HepG2 (cell line): ENCODE measurements at regions not wholly inside any gene's neighbourhood (a gene's known extent, or its start where the extent isn't known, plus 50 kb on each side); places are given as distances from the start of the nearest gene placed in this dataset.

Experiments used
- ATAC-seq: fragments of 200-7000 bp; cut with Tn5 transposase; 3 replicates; pipeline ENCODE4 v1.9.1; 2020; ENCODE audit warnings: mild to moderate bottlenecking, moderate library complexity
- BruUV-seq: library from RNA; stranded (reverse); fragments of 400-500 nt; replicated peaks from 2 replicates; lab custom pipeline; 2021; lab: Mats Ljungman, UMichigan
- CTCF ChIA-PET: fragments of 300-600 bp; formaldehyde crosslinking; extraction: SDS; loops from one replicate; lab custom pipeline; 2021; ENCODE audit warnings: low total read pairs, inconsistent platforms, low intra/inter-chr PET ratio; lab: Yijun Ruan, JAX
- POLR2A ChIA-PET: fragments of 350-600 bp; sonication (Branson Sonifier 250); formaldehyde crosslinking; loops from one replicate; lab custom pipeline; 2020; ENCODE audit warnings: antibody characterized with exemption, inconsistent platforms; lab: Yijun Ruan, JAX
- DNase-seq: peaks from one replicate; pipeline ENCODE4 v3.0.0-alpha.2; 2015; ENCODE audit warnings: low spot score
- FAIRE-seq: peaks from 3 replicates; lab custom pipeline; 2011; peaks lifted over from hg19 to GRCh38; lab: Jason Lieb, UNC
- H2AFZ ChIP-seq: one replicate; pipeline ENCODE4 v1.6.1; 2011; ENCODE audit warnings: low read length, inconsistent platforms
- H3K27ac ChIP-seq: fragments of 300-600 bp; 3 replicates; pipeline ENCODE4 v1.8.0; 2011; ENCODE audit warnings: mixed run types, mild to moderate bottlenecking, mixed read lengths, low read length, inconsistent platforms; ENCODE audit not compliant: insufficient read depth; ENCODE audit errors: extremely low read length
- H3K27me3 ChIP-seq, 2 experiments: fragments of 200-600 bp in 1 of 2; 2 replicates in 1 of 2; 3 replicates in 1 of 2; pipeline versions ENCODE4 v1.6.0 to v1.8.0; 2011; ENCODE audit warnings: low read length in 2 of 2, mild to moderate bottlenecking in 2 of 2, moderate library complexity in 2 of 2, inconsistent platforms in 1 of 2; ENCODE audit not compliant: insufficient read depth in 2 of 2, control insufficient read depth in 1 of 2
- H3K36me3 ChIP-seq, 2 experiments: fragments of 200-600 bp in 1 of 2; replicated peaks in 1 of 2; 2 replicates in 1 of 2; 3 replicates in 1 of 2; pipeline versions ENCODE4 v1.5.1 to v1.8.0; 2011; ENCODE audit warnings: low read length in 2 of 2, inconsistent platforms in 1 of 2; ENCODE audit not compliant: insufficient read depth in 2 of 2, control insufficient read depth in 1 of 2
- H3K4me1 ChIP-seq: 2 replicates; pipeline ENCODE4 v1.5.1; 2012; ENCODE audit warnings: low read length, inconsistent platforms; ENCODE audit not compliant: insufficient read depth
- H3K4me2 ChIP-seq: 2 replicates; pipeline ENCODE4 v1.6.0; 2011; ENCODE audit warnings: low read depth, low read length, inconsistent platforms
- H3K4me3 ChIP-seq, 3 experiments: fragments of 200-600 bp in 1 of 3; sonication (generic), shearing (Covaris generic) in 1 of 3; replicated peaks in 1 of 3; 2 replicates each; pipeline ENCODE4 v1.5.1; 2011 to 2016; ENCODE audit warnings: low read length in 3 of 3, inconsistent platforms in 2 of 3, low read depth in 2 of 3, mild to moderate bottlenecking in 2 of 3, control low read depth in 1 of 3, mixed read lengths in 1 of 3; ENCODE audit not compliant: insufficient read depth in 1 of 3
- H3K79me2 ChIP-seq: one replicate; pipeline ENCODE4 v1.6.1; 2011; ENCODE audit warnings: low read length, inconsistent platforms; ENCODE audit not compliant: insufficient read depth
- H3K9ac ChIP-seq: 2 replicates; pipeline ENCODE4 v1.6.0; 2011; ENCODE audit warnings: mild to moderate bottlenecking, low read depth, low read length, inconsistent platforms; ENCODE audit not compliant: insufficient read depth
- H3K9me3 ChIP-seq: 2 replicates; pipeline ENCODE4 v1.5.1; 2012; ENCODE audit warnings: mild to moderate bottlenecking, low read length
- H4K20me1 ChIP-seq: 2 replicates; pipeline ENCODE4 v1.6.0; 2011; ENCODE audit warnings: inconsistent platforms, mild to moderate bottlenecking, low read length, moderate library complexity; ENCODE audit not compliant: insufficient read depth
- HMGXB3 ChIP-seq: sonication (generic); formaldehyde crosslinking; IDR thresholded peaks from 2 replicates; pipeline ENCODE4 v1.4.0; 2020; ENCODE audit warnings: missing genetic modification reagents, borderline replicate concordance
- MXD1 ChIP-seq: sonication (generic); formaldehyde crosslinking; IDR thresholded peaks from 2 replicates; pipeline ENCODE4 v1.4.0; 2020; ENCODE audit warnings: mild to moderate bottlenecking, missing genetic modification reagents
- MXI1 ChIP-seq: IDR thresholded peaks from 3 replicates; pipeline ENCODE4 v1.6.1; 2012; ENCODE audit warnings: low read depth, low read length, inconsistent platforms, borderline replicate concordance
- POLR2G ChIP-seq: fragments of 200-400 bp; formaldehyde crosslinking; IDR thresholded peaks from 2 replicates; pipeline ENCODE4 v1.6.1; 2018; ENCODE audit warnings: mild to moderate bottlenecking, low read depth, low read length, moderate library complexity
- REL ChIP-seq: sonication (generic); formaldehyde crosslinking; conservative IDR thresholded peaks from 2 replicates; pipeline ENCODE4 v1.8.0; 2022; ENCODE audit warnings: mild to moderate bottlenecking, missing genetic modification reagents, moderate library complexity
- RFX3 ChIP-seq: IDR thresholded peaks from 2 replicates; pipeline ENCODE4 v1.6.1; 2016; ENCODE audit warnings: missing biosample characterization, missing genetic modification reagents
- SNAPC2 ChIP-seq: sonication (generic); formaldehyde crosslinking; IDR thresholded peaks from 2 replicates; pipeline ENCODE4 v1.8.1; 2022; ENCODE audit warnings: mild to moderate bottlenecking, missing genetic modification reagents
- STAG1 ChIP-seq: sonication (generic); formaldehyde crosslinking; IDR thresholded peaks from 2 replicates; pipeline ENCODE4 v1.4.0; 2020; ENCODE audit warnings: missing genetic modification reagents
- TBX3 ChIP-seq: fragments of 450-650 bp; IDR thresholded peaks from 2 replicates; pipeline ENCODE4 v1.6.1; 2017; ENCODE audit warnings: antibody characterized with exemption, mild to moderate bottlenecking, inconsistent platforms, borderline replicate concordance
- TOPORS ChIP-seq: sonication (generic); formaldehyde crosslinking; IDR thresholded peaks from 2 replicates; pipeline ENCODE4 v1.8.0; 2023; ENCODE audit warnings: mild to moderate bottlenecking, missing genetic modification reagents
- ZNF232 ChIP-seq: sonication (generic); formaldehyde crosslinking; IDR thresholded peaks from 2 replicates; pipeline ENCODE4 v1.4.0; 2020; ENCODE audit warnings: missing genetic modification reagents, borderline replicate concordance
- ZNF343 ChIP-seq: sonication (generic); formaldehyde crosslinking; IDR thresholded peaks from 2 replicates; pipeline ENCODE4 v1.4.0; 2020; ENCODE audit warnings: mild to moderate bottlenecking, missing genetic modification reagents
- ZNF382 ChIP-seq: sonication (generic); formaldehyde crosslinking; IDR thresholded peaks from 2 replicates; pipeline ENCODE4 v1.5.0; 2020; ENCODE audit warnings: missing genetic modification reagents, mild to moderate bottlenecking, borderline replicate concordance
- WGBS: methylation state at CpG from one replicate; pipeline ENCODE4 v1.1.6; 2017; ENCODE audit warnings: low lambda C conversion rate; 5-methylcytosine and 5-hydroxymethylcytosine counted together
- in situ Hi-C: cut with HindIII; loops from 2 replicates; pipeline ENCODE4 v1.10.0; 2017; ENCODE audit warnings: low pct_unique_long_range_greater_than_20kb; ENCODE audit not compliant: extremely low pct_ligation_motif_present
- intact Hi-C: fragments of 100-400 bp; cut with micrococcal nuclease; formaldehyde crosslinking; loops from one replicate; pipeline ENCODE4 v1.10.0; 2022; ENCODE audit not compliant: unreplicated experiment
- TF ChIP-seq, protein P1 (sequence below): sonication (generic); formaldehyde crosslinking; IDR thresholded peaks from 2 replicates; pipeline ENCODE4 v1.5.1; 2020; ENCODE audit warnings: missing genetic modification reagents, mild to moderate bottlenecking, borderline replicate concordance
- TF ChIP-seq, protein P2 (sequence below): sonication (generic); formaldehyde crosslinking; IDR thresholded peaks from 2 replicates; pipeline ENCODE4 v1.5.0; 2020; ENCODE audit warnings: missing genetic modification reagents, mild to moderate bottlenecking, borderline replicate concordance

DNA sequence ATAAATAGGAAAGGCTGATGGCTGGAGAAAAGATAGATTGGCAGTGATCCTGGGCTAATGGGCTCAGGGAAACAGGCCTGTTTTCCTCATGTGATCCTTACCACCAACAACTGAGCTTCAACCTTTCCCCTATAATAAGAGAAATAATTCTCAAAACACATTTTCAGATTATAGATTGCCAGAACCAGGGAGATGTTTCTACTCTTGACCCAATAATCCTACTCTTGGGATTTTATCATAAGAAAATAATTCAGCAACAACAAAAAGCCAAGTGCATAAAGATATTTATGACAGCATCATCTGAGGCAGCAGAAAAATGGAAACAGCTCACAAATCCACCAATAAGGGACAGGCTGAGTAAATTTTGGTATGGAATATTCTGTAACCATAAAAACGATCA is 54.3 kb downstream of the ADM start:
- Histone ChIP-seq H3K4me3 (no peak overlapping the region), H3K9me3 (no peaks in the 10 kb centered on the region), H3K4me1 (no peaks in the 10 kb centered on the region), H3K9ac (no peak overlapping the region), H4K20me1 (no peaks in the 10 kb centered on the region), H3K27me3 (0 out of 5 replicates have a peak, but pooled peaks cover 0 to 1% of the 10 kb centered on the region in 2 experiments), H3K4me2 (no peak overlapping the region), H3K79me2 (no peaks in the 10 kb centered on the region), H3K27ac (no peak overlapping the region), H2AFZ (no peak overlapping the region), H3K36me3 (no peaks in the 10 kb centered on the region)
- POLR2A ChIA-PET, result interaction anchor here (0.8 kb wide), 1 partner anchor 33 kb away, joined by 3 read pairs; no protein-coding TSS in a partner anchor
- TF ChIP-seq ZNF232 (CRISPR knock-in tag) (no peak), RFX3 (CRISPR knock-in tag) (no peak), STAG1 (CRISPR knock-in tag) (no peak), POLR2G (no peak), ZNF382 (no peak), REL (no peak), TBX3 (no peak), HMGXB3 (CRISPR knock-in tag) (no peak), SNAPC2 (CRISPR knock-in tag) (no peak), ZNF343 (CRISPR knock-in tag) (no peak), MXI1 (no peak), TOPORS (CRISPR knock-in tag) (no peak), MXD1 (CRISPR knock-in tag) (no peak)
- TF ChIP-seq, protein P1, sequence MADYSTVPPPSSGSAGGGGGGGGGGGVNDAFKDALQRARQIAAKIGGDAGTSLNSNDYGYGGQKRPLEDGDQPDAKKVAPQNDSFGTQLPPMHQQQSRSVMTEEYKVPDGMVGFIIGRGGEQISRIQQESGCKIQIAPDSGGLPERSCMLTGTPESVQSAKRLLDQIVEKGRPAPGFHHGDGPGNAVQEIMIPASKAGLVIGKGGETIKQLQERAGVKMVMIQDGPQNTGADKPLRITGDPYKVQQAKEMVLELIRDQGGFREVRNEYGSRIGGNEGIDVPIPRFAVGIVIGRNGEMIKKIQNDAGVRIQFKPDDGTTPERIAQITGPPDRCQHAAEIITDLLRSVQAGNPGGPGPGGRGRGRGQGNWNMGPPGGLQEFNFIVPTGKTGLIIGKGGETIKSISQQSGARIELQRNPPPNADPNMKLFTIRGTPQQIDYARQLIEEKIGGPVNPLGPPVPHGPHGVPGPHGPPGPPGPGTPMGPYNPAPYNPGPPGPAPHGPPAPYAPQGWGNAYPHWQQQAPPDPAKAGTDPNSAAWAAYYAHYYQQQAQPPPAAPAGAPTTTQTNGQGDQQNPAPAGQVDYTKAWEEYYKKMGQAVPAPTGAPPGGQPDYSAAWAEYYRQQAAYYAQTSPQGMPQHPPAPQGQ, result no peak
- TF ChIP-seq, protein P2, sequence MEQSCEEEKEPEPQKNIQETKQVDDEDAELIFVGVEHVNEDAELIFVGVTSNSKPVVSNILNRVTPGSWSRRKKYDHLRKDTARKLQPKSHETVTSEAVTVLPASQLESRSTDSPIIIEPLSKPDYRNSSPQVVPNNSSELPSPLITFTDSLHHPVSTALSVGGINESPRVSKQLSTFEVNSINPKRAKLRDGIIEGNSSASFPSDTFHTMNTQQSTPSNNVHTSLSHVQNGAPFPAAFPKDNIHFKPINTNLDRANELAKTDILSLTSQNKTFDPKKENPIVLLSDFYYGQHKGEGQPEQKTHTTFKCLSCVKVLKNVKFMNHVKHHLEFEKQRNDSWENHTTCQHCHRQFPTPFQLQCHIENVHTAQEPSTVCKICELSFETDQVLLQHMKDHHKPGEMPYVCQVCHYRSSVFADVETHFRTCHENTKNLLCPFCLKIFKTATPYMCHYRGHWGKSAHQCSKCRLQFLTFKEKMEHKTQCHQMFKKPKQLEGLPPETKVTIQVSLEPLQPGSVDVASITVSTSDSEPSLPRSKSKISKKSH (CRISPR knock-in tag), result no peak
- CTCF ChIA-PET, result no interaction called here
- BruUV-seq, result no TSS peak
- intact Hi-C loops, result no loop called here
- FAIRE-seq (no peak), ATAC-seq (no peak), DNase-seq (no peak)
- WGBS, result 6% methylated on average over 1 of the region's 1 CpG
- in situ Hi-C loops, result no loop called here
